Erythroblast (primary cell): ENCODE measurements at regions not wholly inside any gene's neighbourhood (a gene's known extent, or its start where the extent isn't known, plus 50 kb on each side); places are given as distances from the start of the nearest gene placed in this dataset.

Source experiments
- GATA1 ChIP-seq: IDR thresholded peaks from 2 replicates; pipeline ENCODE4 v1.6.1; 2011; ENCODE audit warnings: low read depth, mild to moderate bottlenecking, control low read depth, low read length, moderate library complexity
- POLR2A ChIP-seq: IDR thresholded peaks from 2 replicates; pipeline ENCODE4 v1.6.1; 2011; ENCODE audit warnings: mild to moderate bottlenecking, low read length

GRCh38 chrX:73913580-73913979, 61.1 kb upstream of the XIST start:
- TF ChIP-seq POLR2A (no peak), GATA1 (no peak)
